ENCODE measurements at regions not wholly inside any gene's neighbourhood (a gene's known extent, or its start where the extent isn't known, plus 50 kb on each side); places are given as distances from the start of the nearest gene placed in this dataset.

DNA sequence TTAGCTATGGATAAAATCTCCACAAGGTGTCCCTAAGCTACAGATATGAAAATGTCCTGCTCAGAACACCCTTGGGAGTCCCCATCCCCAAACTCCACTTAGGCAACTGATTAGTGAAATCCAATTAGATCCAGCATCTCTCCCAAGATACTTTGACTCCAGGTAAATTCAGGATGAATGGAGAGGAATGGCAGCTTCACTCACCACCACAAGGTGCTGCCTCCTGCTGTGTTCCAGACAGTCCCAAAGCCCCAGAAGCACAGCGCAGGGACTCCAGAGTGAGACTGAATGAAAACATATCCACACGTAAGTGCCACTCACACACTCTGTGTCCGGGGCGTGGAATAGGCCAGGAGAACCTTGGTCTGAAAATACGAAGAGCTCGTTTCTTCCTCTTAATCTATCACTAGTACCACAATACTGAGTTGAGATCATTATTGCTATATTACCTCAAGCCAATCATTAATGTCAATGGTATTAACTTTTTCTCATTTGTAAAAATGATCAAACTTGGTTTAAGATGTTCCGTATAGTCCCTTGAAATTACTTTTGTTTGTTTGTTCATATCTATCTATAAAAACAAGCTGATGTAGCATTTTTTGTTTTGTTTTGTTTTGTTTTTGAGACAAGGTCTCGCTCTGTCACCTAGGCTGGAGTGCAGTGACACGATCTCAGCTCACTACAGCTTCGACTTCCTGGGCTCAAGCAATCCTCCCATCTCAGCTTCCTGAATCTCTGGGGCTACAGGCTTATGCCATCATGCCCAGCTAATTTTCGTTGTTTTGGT, 70.0 kb upstream of the BICD1 start:
- no peak for DNase-seq
- Histone ChIP-seq H3K4me1 (no peaks in the 10 kb centered on the region), H3K9me3 (no peaks in the 10 kb centered on the region), H3K27me3 (no peaks in the 10 kb centered on the region), H3K4me3 (no peak overlapping the region), H3K27ac (no peak overlapping the region), H3K36me3 (no peaks in the 10 kb centered on the region)
- TF ChIP-seq POLR2A (IDR thresholded peaks at IDR 0.05) (no peak), POLR2AphosphoS5 (IDR thresholded peaks at IDR 0.05) (no peak), EP300 (IDR thresholded peaks at IDR 0.05) (no peak)
- TF ChIP-seq, protein P1, sequence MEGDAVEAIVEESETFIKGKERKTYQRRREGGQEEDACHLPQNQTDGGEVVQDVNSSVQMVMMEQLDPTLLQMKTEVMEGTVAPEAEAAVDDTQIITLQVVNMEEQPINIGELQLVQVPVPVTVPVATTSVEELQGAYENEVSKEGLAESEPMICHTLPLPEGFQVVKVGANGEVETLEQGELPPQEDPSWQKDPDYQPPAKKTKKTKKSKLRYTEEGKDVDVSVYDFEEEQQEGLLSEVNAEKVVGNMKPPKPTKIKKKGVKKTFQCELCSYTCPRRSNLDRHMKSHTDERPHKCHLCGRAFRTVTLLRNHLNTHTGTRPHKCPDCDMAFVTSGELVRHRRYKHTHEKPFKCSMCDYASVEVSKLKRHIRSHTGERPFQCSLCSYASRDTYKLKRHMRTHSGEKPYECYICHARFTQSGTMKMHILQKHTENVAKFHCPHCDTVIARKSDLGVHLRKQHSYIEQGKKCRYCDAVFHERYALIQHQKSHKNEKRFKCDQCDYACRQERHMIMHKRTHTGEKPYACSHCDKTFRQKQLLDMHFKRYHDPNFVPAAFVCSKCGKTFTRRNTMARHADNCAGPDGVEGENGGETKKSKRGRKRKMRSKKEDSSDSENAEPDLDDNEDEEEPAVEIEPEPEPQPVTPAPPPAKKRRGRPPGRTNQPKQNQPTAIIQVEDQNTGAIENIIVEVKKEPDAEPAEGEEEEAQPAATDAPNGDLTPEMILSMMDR (IDR thresholded peaks at IDR 0.05) = no peak
- intact Hi-C loops (cut with DNase I) = no loop called here
- 83 to 89% methylated on average over 11 of the region's 11 CpGs for WGBS, 2 donors

- Histone ChIP-seq H3K9me3 (peaks cover 0 to 8% (median 7%) of the 10 kb centered on the region in 4 donors), H3K4me1 (no peaks in the 10 kb centered on the region), H3K4me3 (no peak overlapping the region), H3K27me3 (no peaks in the 10 kb centered on the region), H3K27ac (no peak overlapping the region), H3K36me3 (no peaks in the 10 kb centered on the region)
- intact Hi-C loops (cut with DNase I) = no loop called here
- TF ChIP-seq EP300 (IDR thresholded peaks at IDR 0.05) (no peak), POLR2A (IDR thresholded peaks at IDR 0.05) (no peak), POLR2AphosphoS5 (IDR thresholded peaks at IDR 0.05) (no peak)
- TF ChIP-seq, protein P1 (IDR thresholded peaks at IDR 0.05) = no peak
- no peak for DNase-seq
- 63 to 78% methylated on average over 9 of the region's 9 CpGs for WGBS, 2 donors
These were observed 67.3 kb upstream of the BICD1 start for GRCh38 chr12:32039347-32039746.

- H3K4me1 ChIP-seq = no peaks in the 10 kb centered on the region
- no peak for DNase-seq
- no peaks in the 10 kb centered on the region for H3K36me3 ChIP-seq
- H3K4me3 ChIP-seq = no peak overlapping the region
- H3K27me3 ChIP-seq = no peaks in the 10 kb centered on the region
- peaks cover 0 to 8% (median 7%) of the 10 kb centered on the region in 4 donors for H3K9me3 ChIP-seq
- no peak overlapping the region for H3K27ac ChIP-seq
- intact Hi-C loops (cut with DNase I) = no loop called here
- WGBS, 2 donors = 60 to 67% methylated on average over 6 of the region's 6 CpGs
- TF ChIP-seq, protein P1 (IDR thresholded peaks at IDR 0.05) = no peak
- no peak for TF ChIP-seq POLR2AphosphoS5 (IDR thresholded peaks at IDR 0.05)
- no peak for TF ChIP-seq POLR2A (IDR thresholded peaks at IDR 0.05)
- no peak for TF ChIP-seq EP300 (IDR thresholded peaks at IDR 0.05)
These were observed 66.6 kb upstream of the BICD1 start for GRCh38 chr12:32039917-32040575.

DNA sequence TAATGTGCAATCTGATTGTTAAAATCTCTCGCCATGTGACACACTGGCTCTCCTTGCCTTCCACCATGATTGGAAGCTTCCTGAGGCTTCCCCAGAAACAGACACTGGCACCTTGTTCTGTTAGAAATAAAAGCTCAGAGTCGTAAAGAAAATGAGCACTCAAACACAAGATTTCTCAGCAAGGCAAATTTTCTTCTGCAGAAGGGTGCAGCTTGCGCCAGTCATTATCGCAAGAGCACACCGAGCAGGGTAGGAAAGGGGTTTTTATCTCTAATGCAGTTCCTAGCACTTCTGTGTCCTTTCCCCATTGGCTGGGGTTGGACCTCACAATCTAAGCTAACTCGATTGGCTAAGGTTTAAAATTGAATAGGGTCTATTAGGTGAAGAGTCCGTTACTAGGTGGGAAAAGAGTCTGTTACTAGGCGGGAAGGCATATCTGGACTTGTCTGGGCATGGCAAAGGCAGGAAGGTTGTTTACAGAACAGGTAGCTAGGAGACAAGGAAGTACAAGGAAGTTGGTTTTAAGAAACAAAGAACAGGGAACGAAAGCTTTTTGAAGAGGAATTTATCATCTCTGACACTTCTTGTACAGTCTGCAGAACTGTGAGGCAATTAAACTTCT, 62.6 kb upstream of the BICD1 start:
- H3K27me3 ChIP-seq = no peaks in the 10 kb centered on the region
- TF ChIP-seq POLR2AphosphoS5 (IDR thresholded peaks at IDR 0.05) = no peak
- no peak for TF ChIP-seq POLR2A (IDR thresholded peaks at IDR 0.05)
- no peak for TF ChIP-seq EP300 (IDR thresholded peaks at IDR 0.05)
- TF ChIP-seq, protein P1 (IDR thresholded peaks at IDR 0.05) = no peak
- intact Hi-C loops (cut with DNase I) = no loop called here
- H3K9me3 ChIP-seq = peaks cover 0 to 8% (median 7%) of the 10 kb centered on the region in 4 donors
- 80 to 86% methylated on average over 9 of the region's 9 CpGs for WGBS, 2 donors
- H3K27ac ChIP-seq = no peak overlapping the region
- DNase-seq = no peak
- H3K36me3 ChIP-seq = no peaks in the 10 kb centered on the region
- no peaks in the 10 kb centered on the region for H3K4me1 ChIP-seq
- H3K4me3 ChIP-seq = no peak overlapping the region

Measured in sigmoid colon (tissue), 6 donors.